Epithelial cell of esophagus (primary cell): ENCODE measurements at regions not wholly inside any gene's neighbourhood (a gene's known extent, or its start where the extent isn't known, plus 50 kb on each side); places are given as distances from the start of the nearest gene placed in this dataset.
"Not testable (repeated sequence)": the region's sequence is repeated elsewhere in the genome, so short reads cannot be mapped to it uniquely, and the experiment has no call there.

Experiments used
- DNase-seq: peaks from one replicate; pipeline ENCODE4 v3.0.0; 2010; ENCODE audit warnings: low read depth
- H3K4me3 ChIP-seq: 2 replicates; pipeline ENCODE4 v1.5.1; 2011; ENCODE audit warnings: mild to moderate bottlenecking, low read length, control low read depth
- CTCF ChIP-seq: IDR thresholded peaks from 2 replicates; pipeline ENCODE4 v1.5.1; 2011; ENCODE audit warnings: low read depth, mild to moderate bottlenecking, low read length, control low read depth, inconsistent platforms; ENCODE audit not compliant: insufficient read depth; ENCODE audit errors: missing control alignments

DNA sequence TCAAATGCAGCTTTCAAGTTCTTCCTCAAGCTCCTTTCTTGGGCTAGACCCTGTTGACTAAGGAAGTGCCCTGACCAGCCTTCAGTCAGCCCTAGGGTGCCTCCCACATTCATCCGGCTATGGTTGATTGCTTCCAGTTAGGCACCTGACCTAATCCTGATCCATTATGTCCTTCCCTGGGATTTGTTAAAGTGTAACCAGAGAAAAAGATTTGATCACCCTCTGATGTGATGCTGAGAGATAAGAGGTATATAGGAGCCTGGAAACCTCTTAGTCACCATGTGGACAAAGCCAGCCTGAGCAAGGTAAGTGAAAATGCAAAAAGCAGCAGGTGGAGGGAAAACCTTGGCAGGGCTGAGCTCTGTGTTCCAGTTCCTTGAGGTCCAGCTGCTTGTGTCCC is 178.8 kb upstream of the ERCC6L2 start:
- TF ChIP-seq CTCF: no peak
- H3K4me3 ChIP-seq: no peak overlapping the region
- DNase-seq: no peak

DNA sequence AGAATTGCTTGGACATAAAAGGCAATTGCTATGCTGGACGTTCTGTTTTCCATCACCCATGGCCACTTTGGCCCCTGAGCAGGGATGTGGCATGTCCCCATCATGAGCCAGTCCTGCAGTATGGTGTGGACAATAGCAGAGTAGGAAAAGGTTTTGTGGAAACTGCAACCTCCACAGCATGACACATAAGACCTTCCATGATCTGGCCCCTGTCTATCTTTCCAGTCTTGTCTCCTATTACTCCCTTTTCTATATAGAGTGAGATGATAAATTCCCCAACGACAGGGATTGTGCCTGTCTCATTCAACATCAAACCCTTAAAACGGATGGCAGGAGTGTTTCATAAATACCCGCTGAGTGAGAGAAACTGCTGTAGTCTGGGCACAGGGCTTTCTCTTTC is 174.7 kb upstream of the PTCH1 start:
- H3K4me3 ChIP-seq: no peak overlapping the region
- TF ChIP-seq CTCF: no peak
- no peak for DNase-seq

- no peak for TF ChIP-seq CTCF
These were observed 172.9 kb upstream of the PTCH1 start for GRCh38 chr9:95689669-95690068.

GRCh38 chr9:95684516-95684915 is 167.7 kb upstream of the PTCH1 start:
- no peak for TF ChIP-seq CTCF
- no peak overlapping the region for H3K4me3 ChIP-seq
- DNase-seq: no peak

More at GRCh38 chr9:95689669-95690068, 172.9 kb upstream of the PTCH1 start:
- no peak for DNase-seq
- H3K4me3 ChIP-seq: no peak overlapping the region

DNA sequence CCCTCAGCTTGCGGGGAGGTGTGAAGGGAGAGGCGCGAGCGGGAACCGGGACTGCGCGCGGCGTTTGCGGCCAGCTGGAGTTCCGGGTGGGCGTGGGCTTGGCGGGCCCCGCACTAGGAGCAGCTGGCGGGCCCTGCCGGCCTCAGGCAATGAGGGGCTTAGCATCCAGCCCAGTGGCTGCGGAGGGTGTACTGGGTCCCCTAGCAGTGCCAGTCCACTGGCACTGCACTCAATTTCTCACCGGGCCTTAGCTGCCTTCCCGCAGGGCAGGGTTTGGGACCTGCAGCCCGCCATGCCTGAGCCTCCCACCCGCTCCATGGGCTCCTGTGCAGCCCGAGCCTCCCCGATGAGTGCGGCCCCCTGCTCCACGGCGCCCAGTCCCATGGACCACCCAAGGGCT is 163.5 kb upstream of the PTCH1 start:
- not testable (repeated sequence) for H3K4me3 ChIP-seq, DNase-seq

DNA sequence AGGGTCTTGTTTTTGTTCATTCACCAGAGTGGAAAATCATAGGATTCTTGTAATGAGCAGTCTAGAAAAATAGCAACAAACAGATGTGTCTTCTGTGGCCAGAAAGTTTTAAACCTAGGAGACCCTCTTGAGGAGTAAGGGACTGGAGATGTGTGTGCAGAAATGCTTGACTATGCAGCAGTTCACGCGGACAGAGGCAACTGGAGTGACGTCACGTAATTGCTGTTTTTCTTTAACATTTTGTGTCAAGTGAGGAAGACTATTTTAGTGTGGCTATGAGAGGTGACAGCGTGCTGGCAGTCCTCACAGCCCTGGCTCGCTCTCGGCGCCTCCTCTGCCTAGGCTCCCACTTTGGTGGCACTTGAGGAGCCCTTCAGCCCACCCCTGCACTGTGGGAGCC is 163.1 kb upstream of the PTCH1 start:
- no peak overlapping the region for H3K4me3 ChIP-seq
- no peak for TF ChIP-seq CTCF
- no peak for DNase-seq

DNA sequence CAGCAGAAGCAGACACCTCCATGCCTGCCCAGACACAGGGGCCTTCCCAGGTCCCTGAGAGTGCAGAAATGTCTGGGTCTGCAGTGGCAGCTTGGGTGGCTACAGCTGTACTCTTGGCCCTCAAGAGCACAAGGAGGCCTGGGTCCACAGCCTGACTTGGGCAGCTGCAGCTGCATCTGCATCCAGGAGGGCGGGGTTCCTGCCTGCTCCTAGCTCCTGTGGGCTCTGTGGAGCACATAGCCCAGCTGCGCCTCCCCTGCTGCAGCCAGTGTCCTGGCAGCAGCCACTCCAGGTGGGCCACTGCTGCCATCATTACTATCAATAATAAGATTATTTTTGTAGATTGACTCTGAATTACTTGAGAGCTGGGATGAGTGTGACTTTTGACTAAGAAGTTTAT is 162.0 kb upstream of the PTCH1 start:
- no peak overlapping the region for H3K4me3 ChIP-seq
- DNase-seq: no peak
- TF ChIP-seq CTCF: no peak

GRCh38 chr9:95670122-95670521 is 153.4 kb upstream of the PTCH1 start:
- TF ChIP-seq CTCF: no peak
- DNase-seq: no peak
- H3K4me3 ChIP-seq: no peak overlapping the region
